GM12864 (cell line): ENCODE measurements at regions not wholly inside any gene's neighbourhood (a gene's known extent, or its start where the extent isn't known, plus 50 kb on each side); places are given as distances from the start of the nearest gene placed in this dataset.

Experiments used
- DNase-seq: peaks from one replicate; pipeline ENCODE4 v3.0.0-alpha.2; 2011; ENCODE audit warnings: low read depth
- H3K4me3 ChIP-seq: 2 replicates; pipeline ENCODE4 v1.5.1; 2011; ENCODE audit warnings: mild to moderate bottlenecking, low read depth, low read length, control low read depth
- TF ChIP-seq, protein P1 (sequence below): IDR thresholded peaks from 2 replicates; pipeline ENCODE4 v1.5.1; 2011; ENCODE audit warnings: low read depth, mild to moderate bottlenecking, moderate library complexity, low read length, control low read depth, inconsistent platforms; ENCODE audit errors: missing control alignments

- TF ChIP-seq, protein P1, sequence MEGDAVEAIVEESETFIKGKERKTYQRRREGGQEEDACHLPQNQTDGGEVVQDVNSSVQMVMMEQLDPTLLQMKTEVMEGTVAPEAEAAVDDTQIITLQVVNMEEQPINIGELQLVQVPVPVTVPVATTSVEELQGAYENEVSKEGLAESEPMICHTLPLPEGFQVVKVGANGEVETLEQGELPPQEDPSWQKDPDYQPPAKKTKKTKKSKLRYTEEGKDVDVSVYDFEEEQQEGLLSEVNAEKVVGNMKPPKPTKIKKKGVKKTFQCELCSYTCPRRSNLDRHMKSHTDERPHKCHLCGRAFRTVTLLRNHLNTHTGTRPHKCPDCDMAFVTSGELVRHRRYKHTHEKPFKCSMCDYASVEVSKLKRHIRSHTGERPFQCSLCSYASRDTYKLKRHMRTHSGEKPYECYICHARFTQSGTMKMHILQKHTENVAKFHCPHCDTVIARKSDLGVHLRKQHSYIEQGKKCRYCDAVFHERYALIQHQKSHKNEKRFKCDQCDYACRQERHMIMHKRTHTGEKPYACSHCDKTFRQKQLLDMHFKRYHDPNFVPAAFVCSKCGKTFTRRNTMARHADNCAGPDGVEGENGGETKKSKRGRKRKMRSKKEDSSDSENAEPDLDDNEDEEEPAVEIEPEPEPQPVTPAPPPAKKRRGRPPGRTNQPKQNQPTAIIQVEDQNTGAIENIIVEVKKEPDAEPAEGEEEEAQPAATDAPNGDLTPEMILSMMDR = no peak
- no peak for DNase-seq
- H3K4me3 ChIP-seq = no peak overlapping the region
These were observed 60.4 kb downstream of the FOXI2 start for GRCh38 chr10:127797339-127797738.

DNA sequence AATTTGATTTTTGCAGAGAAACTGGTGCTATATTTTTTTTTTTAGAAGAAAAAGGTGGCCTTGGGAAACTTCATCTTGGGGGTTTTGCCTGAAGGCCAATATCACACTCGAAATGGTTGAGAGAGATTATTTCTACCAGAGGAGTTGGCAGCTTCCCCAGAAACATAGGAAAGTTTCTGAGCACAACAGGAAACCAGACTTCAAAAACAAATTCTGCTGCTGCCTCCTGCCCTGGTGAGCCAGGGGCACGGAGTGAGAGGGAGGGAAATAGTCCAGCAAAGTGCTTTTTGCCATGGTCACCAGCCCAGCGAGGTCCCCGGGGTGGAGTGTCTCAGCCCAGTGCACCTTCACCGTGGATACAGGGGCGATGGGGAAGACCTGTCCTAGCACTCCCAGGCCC, 61.1 kb downstream of the FOXI2 start:
- no peak overlapping the region for H3K4me3 ChIP-seq
- TF ChIP-seq, protein P1 = no peak
- DNase-seq = no peak

DNA sequence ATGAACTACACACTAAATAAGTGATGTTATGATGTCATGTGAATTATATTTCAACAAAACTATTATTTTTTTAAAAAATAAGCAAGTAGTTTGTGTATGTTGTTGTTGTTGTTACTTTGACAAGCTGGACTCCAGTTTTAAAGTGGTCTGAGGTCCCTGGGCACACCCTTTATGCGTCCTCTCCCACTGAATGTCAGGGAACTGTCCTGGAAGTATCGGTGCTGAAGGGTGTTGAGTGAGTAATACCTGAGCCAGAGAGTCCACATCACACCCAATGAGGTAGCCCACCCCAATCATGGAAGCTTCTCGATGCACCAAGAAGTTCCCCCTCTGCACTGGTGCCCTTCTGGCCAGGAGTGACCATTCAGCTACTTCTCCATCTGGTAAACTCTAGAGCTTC, 64.3 kb downstream of the FOXI2 start:
- no peak overlapping the region for H3K4me3 ChIP-seq
- TF ChIP-seq, protein P1 = no peak

DNA sequence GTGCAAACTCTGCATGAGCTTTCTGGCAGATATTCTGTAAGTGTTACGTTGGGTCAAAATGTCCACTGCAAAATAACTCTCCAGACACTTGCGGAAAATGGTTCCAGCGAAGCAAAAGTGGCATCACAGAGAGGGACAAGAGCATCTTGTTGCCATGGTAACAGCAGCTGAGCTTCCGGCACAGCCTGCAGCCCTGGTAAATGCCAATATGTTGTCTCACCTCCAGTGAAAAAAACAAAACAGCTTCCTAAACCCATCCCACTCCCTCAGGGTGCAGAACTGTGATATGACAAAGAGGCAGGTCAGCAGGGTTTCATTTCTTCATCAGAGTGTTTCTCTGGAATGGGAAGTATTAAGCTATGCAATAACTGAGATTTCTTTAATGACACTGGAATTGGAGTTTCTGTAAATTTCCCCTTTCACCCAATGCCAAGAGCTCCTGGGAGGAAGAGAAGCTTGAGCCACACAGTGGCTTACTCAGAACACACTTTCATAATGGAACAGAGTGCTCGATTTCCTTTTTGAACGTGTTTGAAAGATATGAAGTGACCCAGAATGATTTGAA, 65.6 kb downstream of the FOXI2 start:
- TF ChIP-seq, protein P1 = no peak
- no peak overlapping the region for H3K4me3 ChIP-seq
- no peak for DNase-seq

More for the DNA sequence above, 64.3 kb downstream of the FOXI2 start:
- DNase-seq = no peak

GRCh38 chr10:127804696-127805095, 67.7 kb downstream of the FOXI2 start:
- H3K4me3 ChIP-seq = no peak overlapping the region
- TF ChIP-seq, protein P1 = no peak
- DNase-seq = no peak

GRCh38 chr10:127805950-127806349, 69.0 kb downstream of the FOXI2 start:
- no peak for DNase-seq
- H3K4me3 ChIP-seq = no peak overlapping the region
- TF ChIP-seq, protein P1 = no peak

GRCh38 chr10:127812041-127812440, 75.1 kb downstream of the FOXI2 start:
- TF ChIP-seq, protein P1 = no peak
- no peak overlapping the region for H3K4me3 ChIP-seq
- DNase-seq = no peak
